Ishikawa (cell line): ENCODE measurements at regions not wholly inside any gene's neighbourhood (a gene's known extent, or its start where the extent isn't known, plus 50 kb on each side); places are given as distances from the start of the nearest gene placed in this dataset.

ENCODE experiments used
- RAD21 ChIP-seq: IDR thresholded peaks from 2 replicates; pipeline ENCODE4 v1.6.1; 2012; ENCODE audit warnings: low read depth
- TAF1 ChIP-seq: IDR thresholded peaks from 2 replicates; pipeline ENCODE4 v1.6.1; 2012; ENCODE audit warnings: low read depth, mild to moderate bottlenecking

DNA sequence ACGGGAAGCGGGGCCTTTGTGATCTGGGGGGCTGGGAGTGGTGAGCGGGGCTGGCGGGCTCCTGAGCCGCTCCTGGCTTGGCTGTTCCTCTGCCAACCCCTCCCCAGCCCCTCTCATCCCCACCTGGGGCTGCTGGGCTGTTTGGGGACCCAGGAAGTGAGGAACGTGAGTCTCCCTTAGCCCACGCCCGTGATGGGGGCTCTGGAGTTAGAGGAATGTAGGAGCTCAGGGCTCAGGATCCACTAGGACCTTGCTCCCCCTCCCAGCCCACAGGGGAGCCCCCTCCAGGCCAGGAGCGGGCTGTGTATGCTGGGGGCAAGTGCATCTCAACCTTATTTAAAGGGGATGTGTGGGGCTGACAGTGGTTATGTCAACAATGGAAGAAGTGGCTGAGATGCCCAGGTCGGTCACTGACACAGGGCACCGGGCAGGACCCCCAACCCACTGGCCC lies 134.1 kb downstream of the URI1 start:
- TF ChIP-seq RAD21 (no peak), TAF1 (no peak)
